ENCODE measurements at regions not wholly inside any gene's neighbourhood (a gene's known extent, or its start where the extent isn't known, plus 50 kb on each side); places are given as distances from the start of the nearest gene placed in this dataset.

- no peaks in the 10 kb centered on the region for H3K4me1 ChIP-seq (ENCODE audit: insufficient read depth)
- no peaks in the 10 kb centered on the region for H3K27me3 ChIP-seq (replicated peaks; ENCODE audit: insufficient read depth)
- DNase-seq = no peak
- no peak overlapping the region for H2AFZ ChIP-seq
- H3K36me3 ChIP-seq (ENCODE audit: low read depth) = no peaks in the 10 kb centered on the region
- in situ Hi-C loops (cut with MboI) = no loop called here
- H3F3A ChIP-seq (ENCODE audit: insufficient read depth) = no peaks in the 10 kb centered on the region
- H3K9me2 ChIP-seq (ENCODE audit: insufficient read depth) = no peaks in the 10 kb centered on the region
- H4K20me1 ChIP-seq (ENCODE audit: insufficient read depth) = no peaks in the 10 kb centered on the region
- 28 to 29% methylated on average over 6 of the region's 6 CpGs for WGBS, 2 experiments (ENCODE audit: low coverage in 1 of 2, low lambda C conversion rate in 2 of 2, missing lambda C conversion rate in 2 of 2)
- H3K4me3 ChIP-seq = no peak overlapping the region
- H3K27ac ChIP-seq = no peak overlapping the region
- no peaks in the 10 kb centered on the region for H3K9me3 ChIP-seq (ENCODE audit: low read depth)
- no peak overlapping the region for H3K9ac ChIP-seq
- TF ChIP-seq EZH2phosphoT487 (IDR thresholded peaks at IDR 0.05; ENCODE audit: insufficient read depth, low read depth) = no peak
- TF ChIP-seq EZH2 (IDR thresholded peaks at IDR 0.05; ENCODE audit: insufficient read depth, poor library complexity, severe bottlenecking) = no peak
- no peaks in the 10 kb centered on the region for H3K79me2 ChIP-seq (ENCODE audit: insufficient read depth)
- H3K4me2 ChIP-seq (ENCODE audit: unreplicated experiment) = no peak overlapping the region
Measured at GRCh38 chr16:7044331-7044730, 288.3 kb upstream of the RBFOX1 start.

GRCh38 chr16:7038475-7038874, 294.2 kb upstream of the RBFOX1 start:
- Histone ChIP-seq H2AFZ (no peak overlapping the region), H3K9me3 (ENCODE audit: low read depth) (no peaks in the 10 kb centered on the region), H3K4me2 (ENCODE audit: unreplicated experiment) (no peak overlapping the region), H3K9ac (no peak overlapping the region), H3K36me3 (ENCODE audit: low read depth) (no peaks in the 10 kb centered on the region), H3K9me2 (ENCODE audit: insufficient read depth) (no peaks in the 10 kb centered on the region), H3K79me2 (ENCODE audit: insufficient read depth) (no peaks in the 10 kb centered on the region), H3F3A (ENCODE audit: insufficient read depth) (no peaks in the 10 kb centered on the region), H4K20me1 (ENCODE audit: insufficient read depth) (no peaks in the 10 kb centered on the region), H3K27ac (no peak overlapping the region), H3K4me3 (no peak overlapping the region), H3K27me3 (replicated peaks; ENCODE audit: insufficient read depth) (no peaks in the 10 kb centered on the region), H3K4me1 (ENCODE audit: insufficient read depth) (no peaks in the 10 kb centered on the region)
- TF ChIP-seq EZH2phosphoT487 (IDR thresholded peaks at IDR 0.05; ENCODE audit: insufficient read depth, low read depth) = no peak
- no peak for TF ChIP-seq EZH2 (IDR thresholded peaks at IDR 0.05; ENCODE audit: insufficient read depth, poor library complexity, severe bottlenecking)
- 0 to 1% methylated on average over 4 of the region's 4 CpGs for WGBS, 2 experiments (ENCODE audit: low coverage in 1 of 2, low lambda C conversion rate in 2 of 2, missing lambda C conversion rate in 2 of 2)
- no peak for DNase-seq
- in situ Hi-C loops (cut with MboI) = no loop called here

- no peaks in the 10 kb centered on the region for H3K9me3 ChIP-seq (ENCODE audit: low read depth)
- no peak overlapping the region for H3K27ac ChIP-seq
- in situ Hi-C loops (cut with MboI) = no loop called here
- no peak for DNase-seq
- H3K9me2 ChIP-seq (ENCODE audit: insufficient read depth) = no peaks in the 10 kb centered on the region
- WGBS, 2 experiments (ENCODE audit: low coverage in 1 of 2, low lambda C conversion rate in 2 of 2, missing lambda C conversion rate in 2 of 2) = 5 to 10% methylated on average over 4 of the region's 4 CpGs
- TF ChIP-seq EZH2 (IDR thresholded peaks at IDR 0.05; ENCODE audit: insufficient read depth, poor library complexity, severe bottlenecking) (no peak), EZH2phosphoT487 (IDR thresholded peaks at IDR 0.05; ENCODE audit: insufficient read depth, low read depth) (no peak)
- no peak overlapping the region for H2AFZ ChIP-seq
- H3K4me1 ChIP-seq (ENCODE audit: insufficient read depth) = no peaks in the 10 kb centered on the region
- H4K20me1 ChIP-seq (ENCODE audit: insufficient read depth) = no peaks in the 10 kb centered on the region
- H3K4me3 ChIP-seq = no peak overlapping the region
- H3K27me3 ChIP-seq (replicated peaks; ENCODE audit: insufficient read depth) = no peaks in the 10 kb centered on the region
- no peaks in the 10 kb centered on the region for H3F3A ChIP-seq (ENCODE audit: insufficient read depth)
- no peak overlapping the region for H3K9ac ChIP-seq
- H3K4me2 ChIP-seq (ENCODE audit: unreplicated experiment) = no peak overlapping the region
- no peaks in the 10 kb centered on the region for H3K36me3 ChIP-seq (ENCODE audit: low read depth)
- H3K79me2 ChIP-seq (ENCODE audit: insufficient read depth) = no peaks in the 10 kb centered on the region
Measured at GRCh38 chr16:7037495-7037894, 295.1 kb upstream of the RBFOX1 start.

DNA sequence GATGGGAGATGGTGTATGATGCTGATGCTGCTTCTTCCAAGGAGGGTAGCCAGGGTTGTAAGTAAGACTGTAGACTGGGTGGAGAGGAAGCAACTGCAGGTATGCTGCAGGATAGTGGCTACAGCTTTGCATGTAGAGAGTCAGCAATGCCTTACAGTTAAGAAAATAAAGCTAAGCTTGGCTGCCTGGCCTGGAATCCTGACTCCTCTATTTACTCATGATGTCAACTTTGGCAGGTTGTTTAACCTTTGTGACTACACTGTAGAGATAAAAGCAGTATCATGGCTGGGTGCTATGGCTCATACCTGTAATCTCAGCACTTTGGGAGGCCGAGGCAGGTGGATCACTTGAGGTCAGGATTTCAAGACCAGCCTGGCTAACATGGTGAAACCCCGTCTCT, 301.6 kb upstream of the RBFOX1 start:
- Histone ChIP-seq H4K20me1 (ENCODE audit: insufficient read depth) (no peaks in the 10 kb centered on the region), H3K27ac (no peak overlapping the region), H3K9ac (no peak overlapping the region), H3K27me3 (replicated peaks; ENCODE audit: insufficient read depth) (no peaks in the 10 kb centered on the region), H3K4me1 (ENCODE audit: insufficient read depth) (no peaks in the 10 kb centered on the region), H3K79me2 (ENCODE audit: insufficient read depth) (no peaks in the 10 kb centered on the region), H3K9me3 (ENCODE audit: low read depth) (no peaks in the 10 kb centered on the region), H3K36me3 (ENCODE audit: low read depth) (no peaks in the 10 kb centered on the region), H3K4me2 (ENCODE audit: unreplicated experiment) (no peak overlapping the region), H3F3A (ENCODE audit: insufficient read depth) (no peaks in the 10 kb centered on the region), H3K9me2 (ENCODE audit: insufficient read depth) (no peaks in the 10 kb centered on the region), H3K4me3 (no peak overlapping the region), H2AFZ (no peak overlapping the region)
- 5 to 11% methylated on average over 2 of the region's 2 CpGs for WGBS, 2 experiments (ENCODE audit: low coverage in 1 of 2, low lambda C conversion rate in 2 of 2, missing lambda C conversion rate in 2 of 2)
- in situ Hi-C loops (cut with MboI) = no loop called here
- no peak for DNase-seq
- no peak for TF ChIP-seq EZH2phosphoT487 (IDR thresholded peaks at IDR 0.05; ENCODE audit: insufficient read depth, low read depth)
- no peak for TF ChIP-seq EZH2 (IDR thresholded peaks at IDR 0.05; ENCODE audit: insufficient read depth, poor library complexity, severe bottlenecking)

- in situ Hi-C loops (cut with MboI) = no loop called here
- TF ChIP-seq EZH2phosphoT487 (IDR thresholded peaks at IDR 0.05; ENCODE audit: insufficient read depth, low read depth) = no peak
- TF ChIP-seq EZH2 (IDR thresholded peaks at IDR 0.05; ENCODE audit: insufficient read depth, poor library complexity, severe bottlenecking) = no peak
Measured at GRCh38 chr16:7027401-7027800, 305.2 kb upstream of the RBFOX1 start.

More at GRCh38 chr16:7027401-7027800, 305.2 kb upstream of the RBFOX1 start:
- Histone ChIP-seq H3K9me2 (ENCODE audit: insufficient read depth) (no peaks in the 10 kb centered on the region), H3K27ac (no peak overlapping the region), H3K4me3 (no peak overlapping the region), H3K27me3 (replicated peaks; ENCODE audit: insufficient read depth) (no peaks in the 10 kb centered on the region), H3K9ac (no peak overlapping the region), H3F3A (ENCODE audit: insufficient read depth) (no peaks in the 10 kb centered on the region), H2AFZ (no peak overlapping the region), H4K20me1 (ENCODE audit: insufficient read depth) (no peaks in the 10 kb centered on the region), H3K79me2 (ENCODE audit: insufficient read depth) (no peaks in the 10 kb centered on the region), H3K9me3 (ENCODE audit: low read depth) (no peaks in the 10 kb centered on the region), H3K4me1 (ENCODE audit: insufficient read depth) (no peaks in the 10 kb centered on the region), H3K4me2 (ENCODE audit: unreplicated experiment) (no peak overlapping the region), H3K36me3 (ENCODE audit: low read depth) (no peaks in the 10 kb centered on the region)
- no peak for DNase-seq

Measured in GM23248 (cell line).